ENCODE measurements at regions not wholly inside any gene's neighbourhood (a gene's known extent, or its start where the extent isn't known, plus 50 kb on each side); places are given as distances from the start of the nearest gene placed in this dataset.

DNA sequence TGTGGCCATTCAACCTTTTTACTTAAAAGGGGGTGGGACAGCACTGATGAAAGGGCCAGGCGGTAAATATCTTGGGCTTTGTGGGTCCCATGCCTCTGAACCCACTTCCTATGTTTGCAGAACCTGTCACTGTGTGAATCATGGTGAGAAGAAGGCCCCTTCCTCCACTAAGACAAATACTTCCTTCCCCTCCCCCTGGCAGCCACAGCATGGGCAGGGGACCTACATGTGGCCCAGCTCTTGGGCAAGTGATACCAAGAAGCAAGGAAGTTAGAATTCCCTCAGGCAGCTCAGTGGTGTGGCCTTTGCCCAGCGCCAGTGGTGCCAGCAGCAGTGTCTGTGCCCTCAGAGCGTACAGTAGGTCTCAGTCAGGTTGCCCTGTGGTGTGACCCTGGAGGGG is 168.6 kb downstream of the TRIM33 start:
- DNase-seq (ENCODE audit: low spot score): no peak

DNA sequence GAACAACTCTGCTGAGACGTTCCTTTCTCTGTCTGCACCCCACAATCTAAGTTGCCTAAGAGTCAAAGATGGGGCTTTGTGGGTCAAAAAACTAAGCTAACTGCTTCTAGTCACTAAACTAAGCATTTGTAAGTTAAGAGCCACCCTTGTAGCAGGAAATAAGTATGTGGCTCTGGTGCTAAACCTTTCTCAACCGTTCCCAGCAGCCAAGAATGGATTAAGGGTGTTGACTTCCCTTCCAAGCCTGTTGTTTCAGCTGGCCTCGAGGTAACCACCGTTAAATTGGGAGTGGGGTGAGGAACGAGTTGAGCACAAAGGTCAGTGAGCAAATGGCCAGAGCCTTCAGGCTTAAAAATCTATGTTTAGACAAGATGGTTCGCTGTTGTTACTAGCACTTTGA is 169.1 kb downstream of the TRIM33 start:
- DNase-seq (ENCODE audit: low spot score): no peak

GRCh38 chr1:114341299-114341698 is 169.7 kb downstream of the TRIM33 start:
- DNase-seq (ENCODE audit: low spot score): no peak

GRCh38 chr1:114340892-114341291 is 170.1 kb downstream of the TRIM33 start:
- no peak for DNase-seq (ENCODE audit: low spot score)

GRCh38 chr1:114339379-114339778 is 171.6 kb downstream of the TRIM33 start:
- DNase-seq (ENCODE audit: low spot score): no peak

GRCh38 chr1:114338191-114338890 is 172.7 kb downstream of the TRIM33 start:
- DNase-seq (ENCODE audit: low spot score): no peak

DNA sequence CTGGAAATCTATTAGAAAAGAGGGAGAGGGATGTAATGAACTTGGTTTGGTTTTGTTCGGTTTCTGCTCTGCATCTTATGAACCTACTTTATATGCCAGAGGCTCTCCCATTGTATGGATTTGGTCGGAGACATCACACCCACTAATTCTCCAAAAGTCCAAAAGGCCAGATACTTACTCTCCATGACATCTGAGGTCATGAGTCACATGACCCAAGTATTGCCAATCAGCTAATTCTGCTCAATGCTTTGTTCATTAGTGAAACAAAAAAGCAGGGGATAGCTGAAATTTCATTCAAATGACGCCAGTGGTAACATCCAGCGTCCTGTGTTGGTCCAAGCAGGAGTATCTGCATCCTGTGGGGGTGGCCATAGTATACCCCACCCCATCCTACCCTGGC is 173.6 kb downstream of the TRIM33 start:
- DNase-seq (ENCODE audit: low spot score): no peak

GRCh38 chr1:114336360-114336759 is 174.6 kb downstream of the TRIM33 start:
- no peak for DNase-seq (ENCODE audit: low spot score)

GRCh38 chr1:114335273-114335672 is 175.7 kb downstream of the TRIM33 start:
- DNase-seq (ENCODE audit: low spot score): no peak

- no peak for DNase-seq (ENCODE audit: low spot score)
These were observed 176.7 kb downstream of the TRIM33 start for GRCh38 chr1:114334297-114334696.

DNA sequence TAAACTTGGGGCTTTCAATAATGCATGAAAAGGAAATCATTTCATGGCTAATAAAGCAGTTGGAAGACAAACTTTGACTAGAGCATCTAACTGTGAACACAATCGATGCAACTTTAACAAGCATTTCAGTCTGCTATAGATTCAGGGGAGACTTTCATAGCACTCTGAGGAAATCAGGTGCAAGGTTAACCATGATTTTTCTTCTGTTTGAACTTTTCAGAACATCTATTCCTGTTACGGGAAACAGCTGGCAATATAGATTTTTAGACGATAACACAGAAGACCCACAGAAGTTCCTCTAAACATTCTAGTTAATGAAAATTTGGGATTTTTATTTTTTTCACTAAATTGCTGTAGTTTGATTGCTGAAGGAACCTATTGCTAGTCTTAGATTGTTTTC is 177.3 kb downstream of the TRIM33 start:
- DNase-seq (ENCODE audit: low spot score): no peak

DNA sequence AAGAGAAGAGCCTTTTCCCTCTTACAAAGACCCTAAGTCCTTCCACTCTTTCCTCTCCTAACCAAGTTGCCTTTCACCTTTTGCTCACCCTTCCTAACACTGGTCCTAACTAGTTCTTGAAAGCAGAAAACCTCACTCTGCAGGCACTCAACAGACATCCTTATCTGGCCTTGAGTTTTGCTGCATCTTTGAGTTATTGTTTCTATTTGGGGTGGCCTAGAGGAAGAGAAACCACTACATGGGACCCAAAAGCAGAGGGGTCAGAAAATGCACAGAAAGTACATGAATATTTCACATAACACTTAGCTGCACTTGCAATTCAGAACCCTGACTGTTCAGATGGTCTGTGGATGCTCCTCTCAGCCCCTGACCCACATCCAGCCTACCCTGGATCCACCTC is 178.3 kb upstream of the SYT6 start:
- DNase-seq (ENCODE audit: low spot score): no peak

DNA sequence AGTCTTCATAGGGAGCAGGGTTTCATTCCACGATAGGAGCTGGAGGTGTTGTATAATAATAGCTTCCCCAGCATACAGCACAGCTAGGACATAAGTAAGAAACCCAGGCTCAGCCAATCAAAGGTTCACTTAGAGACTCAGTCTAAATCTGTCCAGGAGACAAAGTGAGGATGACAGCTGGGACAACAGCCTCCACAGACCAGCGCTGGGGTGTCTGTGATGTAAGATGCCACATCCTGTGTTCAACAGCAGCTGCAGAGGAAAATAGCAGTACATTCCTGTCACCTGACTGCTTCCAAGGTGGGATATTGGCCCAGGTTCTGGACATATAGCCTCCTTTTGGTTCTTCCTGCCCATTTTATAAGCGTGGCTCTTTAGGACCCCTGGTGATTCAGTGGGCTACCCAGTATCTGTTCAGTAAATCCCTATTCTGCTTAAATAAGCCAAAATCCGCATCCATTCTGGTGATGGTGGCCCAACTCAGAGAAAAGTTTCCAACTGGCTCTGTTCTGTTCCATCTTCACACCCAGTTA is 176.8 kb upstream of the SYT6 start:
- DNase-seq (ENCODE audit: low spot score): no peak

DNA sequence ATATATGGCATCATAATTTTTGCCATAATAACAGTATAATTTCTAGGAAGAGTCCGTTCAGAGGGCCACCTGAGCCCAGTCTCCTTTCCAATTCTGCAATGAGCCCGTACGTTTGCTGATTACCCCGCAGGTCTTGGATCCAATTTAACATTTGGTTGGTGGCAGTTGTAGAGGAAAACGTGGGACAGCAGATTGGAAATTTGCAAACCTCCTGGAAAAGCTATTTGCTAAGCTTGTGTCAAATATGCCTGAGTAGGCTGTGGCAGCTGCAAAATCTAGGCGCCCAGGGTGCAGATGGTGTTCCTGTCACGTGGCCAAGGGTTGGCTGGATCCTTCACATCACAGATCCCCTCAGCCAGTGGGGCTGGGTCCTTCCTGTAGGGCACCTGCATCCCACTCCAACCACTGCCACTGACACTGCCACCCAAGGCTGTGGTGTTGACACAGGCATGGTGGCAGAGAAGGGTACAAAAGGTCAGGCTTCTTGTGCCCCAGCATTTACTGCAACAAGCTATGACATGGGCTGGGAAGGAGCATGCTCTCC is 174.8 kb upstream of the SYT6 start:
- DNase-seq (ENCODE audit: low spot score): no peak

DNA sequence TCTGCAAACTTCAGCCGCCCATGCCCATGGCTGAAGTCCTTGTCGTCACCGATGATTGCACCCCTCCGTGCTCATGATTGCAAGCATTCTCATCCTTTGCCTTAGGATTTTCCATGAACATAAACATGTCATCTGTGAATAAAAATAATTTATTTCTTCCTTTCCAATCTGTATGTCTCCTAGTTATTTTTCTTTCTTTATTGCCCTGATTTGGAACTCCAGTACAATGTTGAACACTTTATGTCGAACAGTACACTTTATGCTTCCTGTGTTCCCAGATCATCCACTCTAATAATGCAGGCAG is 170.9 kb upstream of the SYT6 start:
- DNase-seq (ENCODE audit: low spot score): no peak

GRCh38 chr1:114323959-114324661 is 170.4 kb upstream of the SYT6 start:
- DNase-seq (ENCODE audit: low spot score): no peak

GRCh38 chr1:114322734-114323133 is 169.1 kb upstream of the SYT6 start:
- DNase-seq (ENCODE audit: low spot score): no peak

- DNase-seq (ENCODE audit: low spot score): no peak
These were observed 168.5 kb upstream of the SYT6 start for GRCh38 chr1:114322207-114322606.

DNA sequence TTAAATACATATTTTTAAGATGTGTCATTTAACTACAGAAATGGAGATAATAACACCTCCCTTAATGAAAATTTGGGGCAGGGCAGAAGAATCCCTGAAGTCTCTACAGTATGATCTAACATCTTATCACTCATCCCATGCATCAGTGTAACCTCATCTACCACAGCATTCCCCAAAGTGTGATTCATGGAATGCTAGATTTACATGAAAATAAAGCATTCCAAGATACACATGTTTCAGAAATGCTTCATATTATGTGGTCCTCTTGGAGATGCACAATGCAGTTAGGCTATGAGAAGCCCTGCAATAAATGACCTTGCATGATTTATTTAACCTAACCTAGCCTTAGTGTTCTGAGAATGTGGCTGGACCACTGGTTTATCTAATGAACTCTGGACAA is 166.9 kb upstream of the SYT6 start:
- DNase-seq (ENCODE audit: low spot score): no peak

- DNase-seq (ENCODE audit: low spot score): no peak
These were observed 165.7 kb upstream of the SYT6 start for GRCh38 chr1:114319418-114319817.

DNA sequence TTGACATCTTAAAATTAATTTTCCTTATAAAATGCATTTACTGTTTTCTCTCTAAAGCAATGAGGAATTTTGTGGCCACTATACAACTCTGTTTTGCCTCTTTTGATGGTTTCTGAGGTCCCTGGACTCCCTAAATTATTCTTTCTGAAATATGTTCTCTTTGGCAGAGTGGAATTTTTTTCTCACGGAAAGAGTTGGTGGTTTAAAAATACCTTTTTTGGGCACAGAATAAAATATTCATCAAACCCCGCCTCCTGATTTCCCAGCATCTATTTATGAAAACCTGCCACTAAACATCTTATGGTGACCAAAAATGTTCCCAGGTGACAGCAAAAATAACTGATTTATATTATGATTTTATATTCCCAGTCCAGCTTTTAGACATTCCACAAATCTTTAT is 165.3 kb upstream of the SYT6 start:
- no peak for DNase-seq (ENCODE audit: low spot score)

DNA sequence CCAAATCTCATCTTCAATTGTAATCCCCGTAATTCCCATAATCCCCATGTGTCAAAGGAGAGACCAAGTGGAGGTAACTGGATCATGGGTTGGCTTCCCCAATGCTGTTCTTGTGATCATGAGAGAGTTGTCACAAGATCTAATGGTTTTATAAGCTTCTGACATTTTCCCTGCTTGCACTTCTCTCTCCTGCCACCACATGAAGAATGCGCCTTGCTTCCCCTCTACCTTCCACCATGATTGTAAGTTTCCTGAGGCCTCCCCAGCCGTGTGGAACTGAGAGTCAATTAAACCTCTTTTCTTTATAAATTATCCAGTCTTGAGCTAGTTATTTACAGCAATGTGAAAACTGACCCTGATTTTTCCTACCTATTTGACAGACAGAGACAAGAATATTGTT is 162.5 kb upstream of the SYT6 start:
- no peak for DNase-seq (ENCODE audit: low spot score)

- no peak for DNase-seq (ENCODE audit: low spot score)
These were observed 162.0 kb upstream of the SYT6 start for GRCh38 chr1:114315631-114316030.

GRCh38 chr1:114314576-114314975 is 160.9 kb upstream of the SYT6 start:
- DNase-seq (ENCODE audit: low spot score): no peak
